HG03442 (cell line): ENCODE measurements at regions not wholly inside any gene's neighbourhood (a gene's known extent, or its start where the extent isn't known, plus 50 kb on each side); places are given as distances from the start of the nearest gene placed in this dataset.

Experiments
- ATAC-seq: cut with Tn5 transposase; IDR thresholded peaks from one replicate; pipeline ENCODE4 v1.9.1; 2021; ENCODE audit warnings: mild to moderate bottlenecking, moderate library complexity; ENCODE audit not compliant: unreplicated experiment

DNA sequence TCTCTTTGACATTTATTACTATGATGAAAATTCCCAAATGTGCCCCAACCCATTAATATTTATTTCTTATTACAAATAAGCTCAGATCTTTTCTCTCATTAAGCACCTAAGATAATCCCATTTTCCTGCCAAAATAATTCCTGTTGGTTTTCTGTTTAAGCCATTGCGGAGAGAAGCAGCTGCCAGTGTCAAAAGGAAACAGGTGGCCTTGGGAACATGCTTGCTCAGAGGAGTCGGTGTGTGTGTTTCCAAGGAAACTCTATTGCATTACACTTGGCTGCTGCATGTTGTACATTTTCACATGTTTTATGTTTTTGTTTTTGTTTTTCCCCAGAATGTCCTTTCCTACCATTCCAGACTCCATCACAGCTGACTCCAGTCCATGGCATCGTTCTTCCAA lies 56.4 kb downstream of the CD24 start:
- ATAC-seq = no peak

GRCh38 chr6:106916891-106917290 lies 57.6 kb downstream of the CD24 start:
- no peak for ATAC-seq

- peak; percentile 87 for ATAC-seq
These were observed 60.8 kb downstream of the CD24 start for GRCh38 chr6:106913676-106914280.

GRCh38 chr6:106913111-106913510 lies 61.4 kb downstream of the CD24 start:
- no peak for ATAC-seq

GRCh38 chr6:106912091-106912490 lies 62.4 kb downstream of the CD24 start:
- ATAC-seq = no peak

- ATAC-seq = no peak
These were observed 63.3 kb downstream of the CD24 start for GRCh38 chr6:106910999-106911949.

DNA sequence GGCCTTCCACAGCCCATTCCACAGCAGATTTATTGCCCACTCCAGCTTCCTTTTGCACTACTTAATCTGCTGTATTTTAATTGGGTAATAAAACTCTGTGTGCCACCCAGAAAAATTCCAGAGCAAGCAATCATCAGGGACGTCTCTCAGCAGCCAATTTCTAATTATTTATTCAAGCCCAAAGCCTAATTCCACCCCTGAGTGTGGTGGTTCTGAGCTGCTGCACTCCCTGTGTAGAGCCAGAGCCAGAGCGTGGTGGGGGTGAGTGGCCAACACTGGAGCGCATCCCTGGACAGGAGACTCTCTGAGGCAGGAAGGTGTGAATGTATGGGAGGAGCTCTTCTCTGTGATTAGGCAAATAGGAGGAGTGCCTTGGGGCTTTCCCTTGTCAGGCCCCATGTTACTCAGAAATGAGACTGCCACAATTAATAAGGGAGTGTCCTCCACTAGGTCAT lies 66.1 kb downstream of the CD24 start:
- no peak for ATAC-seq

DNA sequence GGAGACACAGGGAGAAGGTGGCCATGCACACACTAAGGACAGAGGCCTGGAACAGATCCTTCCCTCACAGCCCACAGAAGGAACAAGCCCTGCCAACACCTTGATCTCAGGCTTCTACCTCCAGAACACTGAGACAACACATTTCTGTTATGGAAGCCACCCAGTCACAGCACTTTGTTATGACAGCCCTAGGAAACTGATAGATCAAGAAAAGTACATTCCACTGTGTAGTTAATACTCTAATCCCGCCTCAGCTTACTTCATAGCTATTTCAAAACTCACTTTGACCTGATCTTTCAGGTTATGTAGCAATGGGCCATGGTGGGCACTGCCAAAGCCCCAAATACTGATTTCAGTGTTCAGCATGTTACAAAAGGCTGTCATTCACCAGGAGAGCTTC lies 66.8 kb downstream of the CD24 start:
- no peak for ATAC-seq

DNA sequence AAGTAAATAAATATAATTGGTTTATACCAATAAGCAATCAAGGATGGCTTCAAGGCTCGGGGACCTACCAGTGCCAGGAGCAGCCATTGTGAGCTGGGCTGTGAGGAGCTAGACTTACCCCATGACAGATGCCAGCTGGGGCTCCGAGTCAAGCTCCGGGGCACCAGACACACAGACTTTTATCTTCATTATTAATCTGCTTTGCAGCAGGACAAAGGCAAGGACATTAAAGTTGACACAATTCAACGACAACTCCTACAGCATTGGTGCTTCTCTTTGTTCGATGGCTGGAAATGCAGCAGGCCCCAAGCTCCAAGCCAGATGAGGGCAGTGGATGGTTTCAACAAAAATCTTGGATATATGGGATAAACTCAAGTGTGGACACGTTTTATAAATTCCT lies 68.3 kb downstream of the CD24 start:
- ATAC-seq = no peak

DNA sequence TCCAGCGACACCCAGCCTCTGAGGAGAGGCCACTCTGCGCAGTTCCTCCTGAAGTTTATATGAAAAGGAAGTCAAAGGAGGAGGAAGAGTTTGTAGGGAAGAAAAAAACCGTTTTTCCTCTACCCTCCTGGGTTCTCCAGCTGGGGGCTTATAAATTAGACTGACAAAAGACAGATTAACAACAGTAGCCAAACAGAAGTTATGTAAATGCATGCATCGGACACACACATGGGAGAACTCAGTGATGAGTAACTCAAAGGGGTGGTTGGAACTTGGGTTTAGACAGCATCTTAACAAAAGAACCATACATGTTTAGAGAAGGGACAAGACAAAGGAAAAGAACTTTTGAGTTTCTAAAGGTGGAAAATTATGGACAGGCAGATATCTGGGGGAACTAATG lies 71.2 kb downstream of the CD24 start:
- no peak for ATAC-seq

DNA sequence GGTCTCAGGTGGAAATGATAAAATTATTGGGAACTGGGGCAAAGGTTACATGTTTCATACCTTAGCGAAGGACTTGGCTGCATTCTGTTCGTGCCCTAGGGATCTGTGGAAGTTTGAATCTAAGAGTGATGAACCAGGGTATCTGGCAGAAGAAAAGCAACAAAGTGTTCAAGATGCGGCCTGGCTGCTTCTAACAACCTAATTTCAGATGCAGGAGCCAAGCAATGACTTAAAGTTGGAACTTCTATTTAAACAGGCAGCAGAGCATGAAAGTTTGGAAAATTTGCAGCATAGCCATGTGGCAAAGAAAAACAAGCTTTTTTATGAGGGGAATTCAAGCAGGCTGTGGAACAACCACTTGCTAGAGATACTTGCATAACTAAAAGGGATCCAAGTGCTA lies 73.5 kb downstream of the CD24 start:
- ATAC-seq = no peak

- no peak for ATAC-seq
These were observed 74.8 kb downstream of the CD24 start for GRCh38 chr6:106899697-106900096.

DNA sequence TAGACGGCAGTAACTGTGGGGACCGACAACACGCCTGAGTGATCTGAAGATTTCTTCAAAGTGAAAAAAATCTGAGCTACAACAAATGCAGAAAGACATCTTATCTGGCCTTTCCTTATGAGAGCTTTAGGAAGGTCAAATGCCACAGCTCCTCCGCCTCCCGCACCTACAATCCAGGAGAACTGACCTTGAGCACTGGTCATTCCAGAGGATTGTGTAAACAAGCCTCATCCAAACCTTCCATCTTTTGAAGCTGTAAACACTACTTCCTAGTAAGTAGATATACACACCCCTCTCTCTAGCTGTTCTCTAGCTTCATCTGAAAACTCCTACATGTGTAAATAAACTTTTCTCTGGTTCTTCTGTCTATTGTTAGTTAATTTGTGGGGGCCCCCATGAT lies 76.9 kb downstream of the CD24 start:
- ATAC-seq = no peak

DNA sequence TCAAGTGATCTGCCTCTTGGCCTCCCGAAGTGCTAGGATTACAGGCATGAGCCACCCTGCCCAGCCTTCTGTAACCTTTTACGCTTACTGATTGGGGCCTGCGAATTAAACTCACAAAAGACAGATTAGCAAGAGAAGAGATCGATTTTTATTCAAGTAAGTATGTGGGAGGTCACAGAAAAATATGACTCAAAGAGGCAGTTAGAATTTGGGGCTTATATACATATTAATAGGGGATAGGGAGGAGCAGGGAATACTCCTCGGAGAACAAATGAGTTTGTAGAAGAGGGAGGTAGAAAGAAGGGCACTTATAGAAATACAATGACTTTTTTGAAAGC lies 78.9 kb downstream of the CD24 start:
- ATAC-seq = no peak

- no peak for ATAC-seq
These were observed 79.4 kb downstream of the CD24 start for GRCh38 chr6:106894978-106895702.

DNA sequence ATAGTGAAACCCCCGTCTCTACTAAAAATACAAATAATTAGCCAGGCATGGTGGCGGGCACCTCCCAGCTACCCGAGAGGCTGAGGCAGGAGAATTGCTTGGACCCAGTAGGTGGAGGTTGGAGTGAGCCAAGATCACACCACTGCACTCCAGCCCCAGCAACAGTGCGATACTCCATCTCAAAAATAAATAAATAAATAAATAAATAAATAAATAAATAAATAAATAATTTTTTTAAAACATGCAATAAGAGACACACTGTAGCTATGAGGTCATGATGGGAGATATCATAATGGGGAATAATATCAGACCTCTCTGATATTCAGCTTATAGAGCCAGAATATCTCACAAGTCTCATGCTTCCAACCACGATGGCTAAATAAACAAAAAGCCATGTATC lies 82.3 kb downstream of the CD24 start:
- ATAC-seq = no peak

GRCh38 chr6:106890447-106890846 lies 84.1 kb downstream of the CD24 start:
- ATAC-seq = no peak

DNA sequence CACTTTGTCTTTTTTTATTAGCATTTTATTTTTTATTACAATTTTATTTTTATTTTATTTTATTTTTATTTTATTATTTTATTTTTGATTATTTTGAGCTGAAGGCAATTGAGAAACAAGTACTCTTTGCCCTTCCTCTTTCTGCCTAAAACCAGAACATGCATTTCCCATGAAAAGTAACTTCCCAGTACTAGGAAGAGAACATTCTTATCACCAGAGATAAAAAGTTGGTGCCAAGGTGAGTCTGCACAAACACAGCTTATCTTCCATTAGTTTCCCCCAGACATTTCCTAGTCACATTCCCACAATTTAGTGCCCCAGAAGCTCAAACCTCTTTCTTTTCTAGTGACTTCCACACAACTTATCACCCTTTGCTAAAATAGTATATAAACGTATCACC lies 84.8 kb downstream of the CD24 start:
- no peak for ATAC-seq

DNA sequence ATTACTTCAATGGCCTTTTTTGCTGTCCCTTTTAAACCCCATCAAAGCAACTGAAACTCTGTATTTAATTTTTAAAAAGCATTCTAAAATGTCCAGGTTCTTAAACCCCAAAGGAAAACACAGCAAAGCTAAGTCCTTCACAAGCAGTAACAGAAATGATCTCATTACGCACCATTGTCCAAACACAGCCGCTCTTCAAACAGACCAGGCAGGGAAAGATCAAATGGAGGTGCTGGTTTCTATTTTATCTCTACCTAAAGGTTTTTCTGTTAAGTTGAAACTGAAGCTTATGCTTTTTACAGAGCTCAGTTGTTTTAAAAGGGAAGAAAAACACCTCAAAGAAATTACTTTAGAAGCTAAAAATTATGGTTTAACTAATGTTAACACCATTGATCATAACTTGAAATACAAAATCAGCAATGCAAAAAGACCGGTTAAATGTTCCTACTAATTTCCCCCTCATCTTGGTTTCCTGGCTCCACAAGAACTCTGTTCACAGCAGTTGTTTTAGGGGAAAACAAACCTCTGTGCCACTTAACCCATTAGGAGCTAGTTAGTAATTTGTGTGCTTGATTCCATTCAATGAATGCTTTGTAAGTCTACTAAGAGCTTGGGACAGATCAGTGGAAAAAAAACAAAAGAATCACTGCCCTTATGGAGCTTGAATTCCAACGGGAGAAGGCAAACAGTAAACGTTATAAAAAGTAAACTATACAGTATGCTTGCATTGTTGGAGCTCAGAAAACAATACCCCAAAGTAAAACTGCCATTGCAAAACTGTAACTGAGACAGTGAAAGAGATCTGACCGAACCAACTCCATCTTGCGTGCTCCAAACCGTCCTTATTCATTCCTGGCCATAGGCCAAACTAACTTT lies 87.4 kb downstream of the CD24 start:
- ATAC-seq = no peak

GRCh38 chr6:106886081-106886843 lies 88.3 kb downstream of the CD24 start:
- no peak for ATAC-seq
